ENCODE measurements at regions not wholly inside any gene's neighbourhood (a gene's known extent, or its start where the extent isn't known, plus 50 kb on each side); places are given as distances from the start of the nearest gene placed in this dataset.
A peak's percentile ranks its signal among the peaks of the same experiment; 100 is the strongest.

DNA sequence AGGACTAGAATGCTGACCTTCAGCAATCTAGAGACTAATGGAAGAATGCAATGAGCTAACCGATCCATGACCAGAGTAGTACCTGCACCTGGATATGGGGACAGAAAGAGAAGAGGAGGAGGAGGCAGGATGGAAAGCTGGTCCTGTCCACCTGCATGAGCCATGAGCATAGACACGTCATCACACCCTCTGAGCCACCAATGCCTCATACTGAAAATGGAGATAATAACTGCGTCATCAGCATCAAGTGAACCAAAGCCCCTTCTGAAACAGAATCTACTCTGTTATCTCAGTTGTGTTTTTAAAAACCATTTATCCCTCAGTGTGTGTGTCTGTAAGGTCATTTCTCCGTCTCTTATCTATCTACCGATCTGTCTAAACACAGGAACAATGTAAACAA, 327.0 kb downstream of the BCL11B start:
- no peak for DNase-seq

DNA sequence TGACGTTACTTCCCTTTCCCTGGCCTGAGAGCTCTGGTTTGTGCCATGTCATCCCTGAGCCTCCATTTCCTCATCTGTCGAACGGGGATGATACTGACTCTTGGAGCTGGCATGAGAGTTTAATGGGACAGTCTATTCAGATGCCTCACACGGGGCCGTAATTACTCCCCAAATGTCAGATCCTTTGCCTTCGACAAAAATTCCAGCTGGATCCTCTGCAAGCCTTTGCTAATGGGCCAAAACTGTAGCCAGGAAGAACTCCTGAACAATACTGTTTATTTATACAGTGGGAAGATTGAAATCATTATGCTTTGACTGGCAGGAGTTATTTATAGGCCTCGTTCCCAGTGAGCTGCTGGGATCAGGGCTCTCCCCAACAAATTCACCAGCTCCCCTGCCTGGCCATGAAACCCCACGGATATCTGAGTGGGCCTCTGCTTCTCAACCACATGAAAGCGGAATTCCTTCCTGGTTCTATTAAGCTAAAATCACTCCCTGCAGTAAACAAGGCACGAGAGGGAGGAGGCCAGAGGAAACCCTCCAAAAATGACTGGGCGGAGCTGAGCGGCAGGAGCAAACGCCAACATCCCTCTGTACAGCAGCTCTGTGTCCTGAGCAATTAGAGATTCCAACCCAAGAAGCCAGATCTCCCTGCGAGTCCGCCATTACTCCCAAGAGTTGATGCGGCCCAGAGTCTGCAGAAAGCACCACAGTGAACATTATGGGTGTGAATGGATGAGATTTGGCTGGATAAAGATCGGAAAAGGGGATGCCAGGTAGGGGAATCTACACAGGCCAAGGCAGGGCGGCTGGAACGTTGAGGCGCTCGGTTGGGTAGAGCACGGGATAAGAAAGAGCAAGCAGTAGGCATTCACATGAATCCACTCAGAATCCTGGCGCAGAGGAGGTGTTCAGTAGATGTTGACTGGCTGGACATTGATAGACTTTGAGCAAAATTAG, 326.1 kb downstream of the BCL11B start:
- no peak for DNase-seq

GRCh38 chr14:98946940-98947339, 325.1 kb downstream of the BCL11B start:
- no peak for DNase-seq

- no peak for DNase-seq
These were observed 323.9 kb downstream of the BCL11B start for GRCh38 chr14:98947911-98948595.

DNA sequence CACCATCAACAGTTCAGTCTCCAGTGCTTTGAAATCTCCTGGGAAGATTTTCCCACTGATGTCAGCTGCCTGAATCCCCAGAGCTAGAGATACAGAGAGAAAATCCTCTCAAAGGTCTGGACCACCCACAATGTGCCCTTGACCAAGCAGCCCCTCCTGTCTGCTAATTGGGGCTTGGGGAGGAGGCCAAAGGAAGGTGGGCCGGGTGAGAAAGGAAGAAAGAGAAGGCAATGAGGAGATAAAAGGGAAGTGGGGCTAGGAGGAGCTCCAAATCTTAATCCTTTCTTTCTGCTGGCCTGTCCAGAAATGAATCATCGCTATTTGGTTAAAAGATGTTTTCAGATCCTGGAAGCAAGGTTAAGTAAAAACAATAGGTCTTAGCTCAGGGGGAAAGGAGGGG, 322.9 kb downstream of the BCL11B start:
- DNase-seq, result no peak

DNA sequence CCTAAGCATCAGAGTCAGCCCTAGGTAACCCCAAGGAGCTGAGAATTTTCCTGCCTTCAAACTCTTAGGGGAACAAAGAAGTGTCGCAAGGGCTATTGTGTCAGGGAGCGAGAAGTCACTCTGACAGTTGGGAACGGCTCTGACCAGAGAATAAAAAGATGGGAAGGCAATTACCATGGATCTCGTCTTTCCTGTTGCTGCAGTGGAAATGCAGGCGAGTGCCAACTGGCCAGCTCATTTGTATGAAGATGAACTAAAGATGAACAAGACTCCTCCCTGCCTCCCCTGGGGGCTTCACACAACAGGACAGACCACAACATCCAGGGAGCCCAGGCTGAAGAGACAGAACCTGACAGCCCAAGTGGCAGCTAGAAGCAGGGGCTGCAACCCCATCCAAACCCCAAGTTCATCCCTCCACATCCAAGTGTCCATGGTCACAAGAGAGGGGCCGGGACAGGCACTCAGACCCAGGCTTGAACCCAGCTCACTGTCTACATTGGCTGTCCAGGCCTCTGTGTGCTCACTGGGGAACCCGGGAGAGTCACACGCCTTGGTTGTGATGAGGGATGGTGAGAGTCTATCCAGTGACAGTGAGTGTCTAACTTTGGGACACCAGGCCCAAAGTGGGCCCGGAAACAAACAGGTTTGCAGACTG, 322.4 kb downstream of the BCL11B start:
- DNase-seq, result no peak

DNA sequence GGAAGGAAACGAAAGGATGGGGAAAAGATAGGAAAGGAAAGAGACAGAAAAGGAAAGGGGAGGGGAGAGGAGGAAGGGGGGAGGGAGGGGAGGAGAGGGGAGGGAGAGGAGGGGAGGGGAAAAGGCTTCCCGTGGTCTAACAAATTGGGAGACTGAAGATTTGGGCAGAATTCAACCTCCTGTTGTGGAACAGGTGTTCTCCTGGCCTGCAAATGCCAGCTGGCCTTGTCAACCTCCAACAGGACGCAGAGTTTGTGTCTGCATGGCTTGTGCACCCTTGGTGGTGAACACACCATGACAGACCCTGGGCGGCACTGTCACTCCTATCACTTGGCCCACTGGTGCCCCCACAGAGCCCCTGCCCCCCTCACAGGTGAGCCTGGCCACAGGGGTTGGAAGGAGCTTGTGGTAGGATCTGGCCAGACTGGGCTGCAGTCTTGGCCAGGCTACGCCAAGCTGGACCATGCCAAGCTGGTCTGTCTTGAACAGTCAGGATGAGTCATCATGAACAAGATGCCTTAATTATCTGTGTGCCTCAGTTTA, 321.6 kb downstream of the BCL11B start:
- DNase-seq, result no peak

GRCh38 chr14:98951031-98951430, 321.0 kb downstream of the BCL11B start:
- no peak for DNase-seq

DNA sequence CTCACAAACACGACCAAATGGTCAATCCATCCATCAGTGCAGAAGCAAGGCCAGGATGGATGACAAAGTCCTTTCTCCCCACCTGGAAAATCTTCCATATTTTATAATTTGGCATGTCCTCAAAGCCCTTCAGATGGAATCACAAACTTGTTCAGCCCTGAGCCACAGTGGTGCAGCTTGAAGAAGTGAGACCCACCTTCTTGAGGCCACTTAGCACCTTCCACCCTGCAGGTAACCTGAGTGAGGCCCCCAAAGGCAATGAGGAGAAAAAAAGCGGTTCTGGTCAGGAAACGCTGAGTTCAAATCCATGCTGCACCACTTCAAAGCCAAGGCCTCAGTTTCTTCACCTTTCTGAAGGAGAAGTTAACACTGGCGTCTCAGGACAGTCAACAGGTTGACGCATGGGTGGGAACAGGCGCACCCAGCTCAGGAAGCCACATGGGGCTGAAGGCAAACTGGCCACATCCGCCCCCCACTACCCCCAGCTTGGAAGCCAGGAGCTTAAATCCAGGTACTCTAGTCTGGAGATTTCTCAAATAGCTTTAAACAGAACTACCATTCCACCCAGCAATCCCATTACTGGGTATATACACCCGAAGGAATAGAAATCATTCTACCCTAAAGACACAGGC, 320.4 kb downstream of the BCL11B start:
- no peak for DNase-seq

- DNase-seq, result no peak
These were observed 319.2 kb downstream of the BCL11B start for GRCh38 chr14:98952593-98953350.

GRCh38 chr14:98953551-98954348, 318.2 kb downstream of the BCL11B start:
- DNase-seq, result no peak

GRCh38 chr14:98954349-98955000, 317.5 kb downstream of the BCL11B start:
- no peak for DNase-seq

- DNase-seq, result no peak
These were observed 316.8 kb downstream of the BCL11B start for GRCh38 chr14:98955036-98955740.

DNA sequence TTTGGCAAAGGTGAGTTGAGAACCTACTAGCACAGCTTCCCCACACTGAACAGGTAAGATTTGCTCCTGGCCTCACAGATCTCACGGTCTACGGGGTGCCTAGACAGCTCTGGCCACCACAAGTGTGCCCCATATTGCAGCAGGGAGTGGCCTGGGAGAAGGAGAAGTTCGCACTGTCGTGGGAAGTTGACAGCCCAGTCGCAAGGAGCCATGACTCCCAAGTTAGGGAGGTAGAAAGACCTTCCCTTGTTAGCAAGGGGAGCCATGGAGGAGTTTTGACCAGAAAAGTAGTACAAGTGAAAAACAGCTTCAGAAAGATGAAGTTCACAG, 316.3 kb downstream of the BCL11B start:
- DNase-seq, result no peak

GRCh38 chr14:98956181-98956580, 315.8 kb downstream of the BCL11B start:
- DNase-seq, result no peak

DNA sequence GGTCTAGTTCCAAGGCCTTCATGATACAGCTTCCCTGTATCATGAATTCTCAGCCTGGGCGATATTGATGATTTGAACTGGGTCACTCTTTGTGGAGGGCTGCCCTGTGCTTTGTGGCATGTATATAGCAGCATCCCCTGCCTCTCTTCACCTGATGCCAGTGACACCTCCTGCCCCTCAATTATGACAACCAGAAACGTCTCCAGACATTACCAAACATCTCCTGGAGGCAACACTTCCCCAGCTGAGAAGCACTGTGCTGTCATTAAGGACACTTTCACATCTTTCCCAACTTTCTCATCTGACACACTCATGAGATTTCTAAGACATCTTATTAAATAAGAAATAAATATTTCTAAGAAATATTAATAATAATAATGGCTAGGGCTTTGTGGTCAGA, 315.3 kb downstream of the BCL11B start:
- no peak for DNase-seq

DNA sequence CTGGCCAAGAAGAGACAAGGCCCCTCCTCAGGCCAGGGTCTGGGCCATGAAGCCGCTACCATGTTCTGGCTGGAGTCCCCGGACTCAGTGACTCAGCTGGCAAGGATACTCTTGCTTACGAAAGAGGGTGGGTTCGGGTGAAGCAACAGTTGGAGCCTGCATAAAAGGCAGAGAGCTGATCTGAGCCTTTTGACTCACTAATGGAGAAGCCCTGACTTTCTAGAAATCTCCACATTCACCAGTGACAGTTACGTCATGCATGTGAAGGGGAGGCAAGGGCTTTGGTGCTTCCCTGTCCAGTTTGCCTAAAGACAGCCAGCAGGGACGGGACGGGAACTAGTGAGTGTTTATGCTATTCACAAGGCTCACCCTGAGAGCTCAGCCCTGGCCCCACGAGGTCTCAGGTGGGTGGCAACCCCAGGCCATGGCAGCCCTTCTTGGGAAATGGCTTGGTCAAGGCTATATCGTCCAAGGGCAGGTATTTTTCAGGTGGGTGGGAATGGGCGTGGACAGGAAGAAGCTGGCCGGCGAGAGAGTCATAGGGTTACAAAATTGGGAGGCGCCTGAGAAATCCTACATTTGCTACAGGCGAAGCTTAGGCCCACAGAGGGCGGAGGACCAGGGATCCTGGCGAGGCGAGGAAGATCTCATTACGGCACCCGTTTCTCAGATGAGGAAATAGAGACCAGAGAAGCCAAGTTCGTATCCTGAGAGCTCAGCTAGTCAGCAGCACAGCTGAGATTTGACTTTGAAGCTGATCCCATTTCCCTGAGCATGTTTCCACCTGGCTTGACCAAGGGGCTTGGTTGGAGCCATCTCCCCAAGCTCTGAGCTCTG, 314.6 kb downstream of the BCL11B start:
- DNase-seq, result no peak

DNA sequence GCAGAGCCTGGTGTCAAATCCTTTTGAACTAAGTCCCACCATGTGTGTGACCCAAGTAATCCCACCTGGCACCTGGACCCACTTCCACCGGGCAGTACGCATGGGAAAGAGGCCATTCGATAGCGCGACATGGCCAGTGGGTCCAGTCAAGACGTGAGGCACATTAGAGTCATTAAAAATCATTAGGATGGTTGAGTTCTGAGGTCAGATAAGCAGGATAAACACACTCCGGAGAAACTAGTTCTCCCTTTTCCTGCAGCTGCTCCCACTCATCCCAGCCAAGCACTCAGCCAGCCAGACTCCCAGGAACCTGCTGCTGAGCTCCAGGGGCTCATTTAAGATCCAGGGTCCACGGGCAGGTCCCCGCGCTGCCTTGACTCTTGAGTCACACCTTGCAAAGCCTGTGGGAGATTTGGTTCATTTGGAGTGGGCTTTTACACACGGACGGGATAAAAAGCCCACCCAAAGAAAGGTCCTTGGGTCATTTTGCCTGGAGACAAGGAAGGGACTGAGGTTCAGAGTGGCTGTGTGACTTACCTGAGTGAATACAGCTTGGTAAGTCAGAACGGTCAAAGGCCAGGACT, 313.9 kb downstream of the BCL11B start:
- DNase-seq, result peak; percentile 40

GRCh38 chr14:98958632-98959031, 313.4 kb downstream of the BCL11B start:
- no peak for DNase-seq
